GM12878 (cell line): ENCODE measurements at regions not wholly inside any gene's neighbourhood (a gene's known extent, or its start where the extent isn't known, plus 50 kb on each side); places are given as distances from the start of the nearest gene placed in this dataset.

ENCODE experiments used
- CHD4 ChIP-seq: fragments of 200-600 bp; sonication (generic); IDR thresholded peaks from 2 replicates; pipeline ENCODE4 v1.6.1; 2016; ENCODE audit warnings: mild to moderate bottlenecking
- DPF2 ChIP-seq: fragments of 450-650 bp; IDR thresholded peaks from 2 replicates; pipeline ENCODE4 v1.6.1; 2017; ENCODE audit warnings: mild to moderate bottlenecking
- EZH2 ChIP-seq: IDR thresholded peaks from 2 replicates; pipeline ENCODE4 v1.6.1; 2012; ENCODE audit warnings: low read depth, mild to moderate bottlenecking, control low read depth, inconsistent platforms, low read length, borderline replicate concordance; ENCODE audit not compliant: control insufficient read depth
- NFIC ChIP-seq: IDR thresholded peaks from 2 replicates; pipeline ENCODE4 v1.6.1; 2012; ENCODE audit warnings: low read depth, mild to moderate bottlenecking, inconsistent platforms, low read length, moderate library complexity
- NFYB ChIP-seq: IDR thresholded peaks from 2 replicates; pipeline ENCODE4 v1.6.1; 2011; ENCODE audit warnings: low read depth, mild to moderate bottlenecking, low read length, improper control_type of control experiment, moderate library complexity; ENCODE audit not compliant: insufficient read depth
- POLR2AphosphoS5 ChIP-seq: IDR thresholded peaks from 2 replicates; pipeline ENCODE4 v1.6.1; 2011; ENCODE audit warnings: mild to moderate bottlenecking, low read length, inconsistent platforms
- TCF7 ChIP-seq: IDR thresholded peaks from 2 replicates; pipeline ENCODE4 v1.6.1; 2014; ENCODE audit warnings: antibody characterized with exemption, borderline replicate concordance
- TF ChIP-seq, protein P1 (sequence below), 3 experiments: IDR thresholded peaks in 2 of 3; conservative IDR thresholded peaks in 1 of 3; 2 replicates each; pipeline ENCODE4 v1.5.1; 2011; ENCODE audit warnings: low read depth in 3 of 3, low read length in 3 of 3, mild to moderate bottlenecking in 3 of 3, control low read depth in 2 of 3, moderate library complexity in 2 of 3, inconsistent platforms in 1 of 3, mixed read lengths in 1 of 3; ENCODE audit not compliant: control insufficient read depth in 2 of 3, insufficient read depth in 1 of 3; ENCODE audit errors: extremely low read depth in 1 of 3

DNA sequence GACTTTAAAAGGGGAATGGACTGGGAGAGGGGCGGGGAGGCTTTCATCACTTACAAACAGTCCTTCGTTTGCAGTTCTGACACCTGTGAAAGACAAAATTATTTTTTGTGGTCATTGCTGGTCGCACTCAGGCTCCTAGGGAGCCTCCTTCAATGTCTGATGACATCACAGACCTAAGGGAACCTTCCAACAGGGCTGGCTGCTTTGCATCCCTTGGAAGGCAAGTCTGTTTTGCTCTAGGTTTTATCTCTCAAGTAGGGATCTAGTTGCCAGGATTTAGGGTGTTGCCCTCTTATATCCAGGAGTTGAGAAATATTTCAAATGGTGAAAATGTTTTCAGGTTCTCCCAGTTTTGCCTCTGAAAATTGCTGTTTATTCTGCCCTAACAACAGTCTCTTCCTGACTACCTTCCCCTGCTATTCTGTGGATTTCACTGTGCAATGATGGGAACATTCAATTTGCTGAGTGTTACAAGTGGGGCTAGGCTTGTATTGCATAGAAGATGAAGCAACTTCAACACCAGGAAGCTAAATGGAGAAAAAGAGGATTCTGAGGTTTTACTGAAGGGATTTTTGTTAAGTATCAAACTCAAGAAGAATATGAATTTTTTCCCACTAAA is 75.9 kb upstream of the ARRDC4 start:
- TF ChIP-seq, protein P1, sequence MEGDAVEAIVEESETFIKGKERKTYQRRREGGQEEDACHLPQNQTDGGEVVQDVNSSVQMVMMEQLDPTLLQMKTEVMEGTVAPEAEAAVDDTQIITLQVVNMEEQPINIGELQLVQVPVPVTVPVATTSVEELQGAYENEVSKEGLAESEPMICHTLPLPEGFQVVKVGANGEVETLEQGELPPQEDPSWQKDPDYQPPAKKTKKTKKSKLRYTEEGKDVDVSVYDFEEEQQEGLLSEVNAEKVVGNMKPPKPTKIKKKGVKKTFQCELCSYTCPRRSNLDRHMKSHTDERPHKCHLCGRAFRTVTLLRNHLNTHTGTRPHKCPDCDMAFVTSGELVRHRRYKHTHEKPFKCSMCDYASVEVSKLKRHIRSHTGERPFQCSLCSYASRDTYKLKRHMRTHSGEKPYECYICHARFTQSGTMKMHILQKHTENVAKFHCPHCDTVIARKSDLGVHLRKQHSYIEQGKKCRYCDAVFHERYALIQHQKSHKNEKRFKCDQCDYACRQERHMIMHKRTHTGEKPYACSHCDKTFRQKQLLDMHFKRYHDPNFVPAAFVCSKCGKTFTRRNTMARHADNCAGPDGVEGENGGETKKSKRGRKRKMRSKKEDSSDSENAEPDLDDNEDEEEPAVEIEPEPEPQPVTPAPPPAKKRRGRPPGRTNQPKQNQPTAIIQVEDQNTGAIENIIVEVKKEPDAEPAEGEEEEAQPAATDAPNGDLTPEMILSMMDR (IDR thresholded peaks at IDR 0.05 in 2 of 3, conservative IDR thresholded peaks at IDR 0.05 in 1 of 3; ENCODE audit: control insufficient read depth in 2 of 3, extremely low read depth in 1 of 3, insufficient read depth in 1 of 3, low read depth in 3 of 3, low read length in 3 of 3), result no peak
- no peak for TF ChIP-seq CHD4
- no peak for TF ChIP-seq EZH2
- no peak for TF ChIP-seq DPF2
- TF ChIP-seq NFIC, result no peak
- TF ChIP-seq NFYB, result no peak
- no peak for TF ChIP-seq TCF7
- TF ChIP-seq POLR2AphosphoS5, result no peak
